OCI-LY1 (cell line): ENCODE measurements at regions not wholly inside any gene's neighbourhood (a gene's known extent, or its start where the extent isn't known, plus 50 kb on each side); places are given as distances from the start of the nearest gene placed in this dataset.

Source experiments
- H2AFZ ChIP-seq: fragments of 200-600 bp; sonication (generic), shearing (Covaris generic); 2 replicates; pipeline ENCODE4 v1.6.0; 2014; ENCODE audit warnings: antibody characterized with exemption, mild to moderate bottlenecking, low read length
- H3F3A ChIP-seq: fragments of 200-600 bp; sonication (generic), shearing (Covaris generic); 2 replicates; pipeline ENCODE4 v1.6.0; 2014; ENCODE audit warnings: mild to moderate bottlenecking, antibody characterized with exemption, low read length, moderate library complexity; ENCODE audit not compliant: insufficient read depth
- H3K27ac ChIP-seq: fragments of 200-600 bp; sonication (generic); 2 replicates; pipeline ENCODE4 v1.5.1; 2014; ENCODE audit warnings: low read length, mixed run types, mild to moderate bottlenecking, low read depth; ENCODE audit not compliant: poor library complexity, severe bottlenecking
- H3K27me3 ChIP-seq: fragments of 200-600 bp; sonication (generic); 2 replicates; pipeline ENCODE4 v1.6.0; 2014; ENCODE audit warnings: antibody characterized with exemption, mild to moderate bottlenecking, low read length, moderate library complexity; ENCODE audit not compliant: insufficient read depth
- H3K36me3 ChIP-seq: fragments of 200-600 bp; sonication (generic); 2 replicates; pipeline ENCODE4 v1.6.1; 2014; ENCODE audit warnings: mild to moderate bottlenecking, antibody characterized with exemption, low read length, moderate library complexity, mixed read lengths; ENCODE audit not compliant: insufficient read depth
- H3K4me1 ChIP-seq: fragments of 200-600 bp; sonication (generic); 2 replicates; pipeline ENCODE4 v1.5.1; 2014; ENCODE audit warnings: mild to moderate bottlenecking, low read length, moderate library complexity; ENCODE audit not compliant: insufficient read depth, severe bottlenecking
- H3K4me2 ChIP-seq: fragments of 200-600 bp; sonication (generic), shearing (Covaris generic); 2 replicates; pipeline ENCODE4 v1.6.1; 2014; ENCODE audit warnings: low read length
- H3K4me3 ChIP-seq: fragments of 200-600 bp; sonication (generic); 2 replicates; pipeline ENCODE4 v1.5.1; 2014; ENCODE audit warnings: low read length, low read depth, mild to moderate bottlenecking, mixed read lengths; ENCODE audit not compliant: poor library complexity, severe bottlenecking
- H3K79me2 ChIP-seq: fragments of 200-600 bp; shearing (Covaris generic); 2 replicates; pipeline ENCODE4 v1.6.1; 2016; ENCODE audit warnings: mixed run types, low read length, mixed read lengths; ENCODE audit not compliant: insufficient read depth
- H3K9ac ChIP-seq: fragments of 200-600 bp; sonication (generic), shearing (Covaris generic); 2 replicates; pipeline ENCODE4 v1.6.1; 2014; ENCODE audit warnings: mild to moderate bottlenecking, low read length, mixed read lengths
- H3K9me2 ChIP-seq: fragments of 200-600 bp; sonication (generic), shearing (Covaris generic); 2 replicates; pipeline ENCODE4 v1.6.1; 2014; ENCODE audit warnings: low read depth, mild to moderate bottlenecking, low read length, mixed read lengths
- H3K9me3 ChIP-seq: fragments of 200-600 bp; shearing (Covaris generic); 2 replicates; pipeline ENCODE4 v1.6.1; 2014; ENCODE audit warnings: low read length, mixed read lengths
- H4K20me1 ChIP-seq: fragments of 200-600 bp; sonication (generic), shearing (Covaris generic); 2 replicates; pipeline ENCODE4 v1.6.0; 2016; ENCODE audit warnings: mild to moderate bottlenecking, low read length; ENCODE audit not compliant: insufficient read depth
- EZH2 ChIP-seq: fragments of 200-600 bp; sonication (generic), shearing (Covaris generic); IDR thresholded peaks from 2 replicates; pipeline ENCODE4 v1.8.0; 2017; ENCODE audit warnings: borderline replicate concordance, mixed run types, mild to moderate bottlenecking, antibody characterized with exemption, low read length, moderate library complexity, mixed read lengths
- TF ChIP-seq, protein P1 (sequence below): fragments of 200-600 bp; sonication (generic), shearing (Covaris generic); IDR thresholded peaks from 2 replicates; pipeline ENCODE4 v1.5.1; 2017; ENCODE audit warnings: mild to moderate bottlenecking, antibody characterized with exemption, low read length, moderate library complexity, mixed read lengths

- Histone ChIP-seq H3K4me2 (no peak overlapping the region), H3K9me3 (no peaks in the 10 kb centered on the region), H3K9ac (no peak overlapping the region), H3K36me3 (no peaks in the 10 kb centered on the region), H3K9me2 (no peaks in the 10 kb centered on the region), H3K27me3 (no peaks in the 10 kb centered on the region; the same call in 1 of the 2 replicates), H3F3A (no peaks in the 10 kb centered on the region), H2AFZ (no peak overlapping the region), H4K20me1 (no peaks in the 10 kb centered on the region), H3K27ac (no peak overlapping the region), H3K4me3 (no peak overlapping the region), H3K79me2 (no peaks in the 10 kb centered on the region), H3K4me1 (no peaks in the 10 kb centered on the region)
- TF ChIP-seq, protein P1, sequence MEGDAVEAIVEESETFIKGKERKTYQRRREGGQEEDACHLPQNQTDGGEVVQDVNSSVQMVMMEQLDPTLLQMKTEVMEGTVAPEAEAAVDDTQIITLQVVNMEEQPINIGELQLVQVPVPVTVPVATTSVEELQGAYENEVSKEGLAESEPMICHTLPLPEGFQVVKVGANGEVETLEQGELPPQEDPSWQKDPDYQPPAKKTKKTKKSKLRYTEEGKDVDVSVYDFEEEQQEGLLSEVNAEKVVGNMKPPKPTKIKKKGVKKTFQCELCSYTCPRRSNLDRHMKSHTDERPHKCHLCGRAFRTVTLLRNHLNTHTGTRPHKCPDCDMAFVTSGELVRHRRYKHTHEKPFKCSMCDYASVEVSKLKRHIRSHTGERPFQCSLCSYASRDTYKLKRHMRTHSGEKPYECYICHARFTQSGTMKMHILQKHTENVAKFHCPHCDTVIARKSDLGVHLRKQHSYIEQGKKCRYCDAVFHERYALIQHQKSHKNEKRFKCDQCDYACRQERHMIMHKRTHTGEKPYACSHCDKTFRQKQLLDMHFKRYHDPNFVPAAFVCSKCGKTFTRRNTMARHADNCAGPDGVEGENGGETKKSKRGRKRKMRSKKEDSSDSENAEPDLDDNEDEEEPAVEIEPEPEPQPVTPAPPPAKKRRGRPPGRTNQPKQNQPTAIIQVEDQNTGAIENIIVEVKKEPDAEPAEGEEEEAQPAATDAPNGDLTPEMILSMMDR = no peak
- TF ChIP-seq EZH2 = no peak
These were observed 505.5 kb upstream of the FAM98A start for GRCh38 chr2:34104601-34105000.

GRCh38 chr2:34103437-34103836 lies 504.3 kb upstream of the FAM98A start:
- no peaks in the 10 kb centered on the region for H3K9me3 ChIP-seq
- H3K79me2 ChIP-seq = no peaks in the 10 kb centered on the region
- H3K9ac ChIP-seq = no peak overlapping the region
- H3K4me3 ChIP-seq = no peak overlapping the region
- H3K4me2 ChIP-seq = no peak overlapping the region
- H3F3A ChIP-seq = no peaks in the 10 kb centered on the region
- no peak overlapping the region for H2AFZ ChIP-seq
- no peaks in the 10 kb centered on the region; the same call in 1 of the 2 replicates for H3K27me3 ChIP-seq
- no peak for TF ChIP-seq EZH2
- TF ChIP-seq, protein P1 = no peak
- no peaks in the 10 kb centered on the region for H4K20me1 ChIP-seq
- no peak overlapping the region for H3K27ac ChIP-seq
- no peaks in the 10 kb centered on the region for H3K9me2 ChIP-seq
- no peaks in the 10 kb centered on the region for H3K36me3 ChIP-seq
- no peaks in the 10 kb centered on the region for H3K4me1 ChIP-seq

DNA sequence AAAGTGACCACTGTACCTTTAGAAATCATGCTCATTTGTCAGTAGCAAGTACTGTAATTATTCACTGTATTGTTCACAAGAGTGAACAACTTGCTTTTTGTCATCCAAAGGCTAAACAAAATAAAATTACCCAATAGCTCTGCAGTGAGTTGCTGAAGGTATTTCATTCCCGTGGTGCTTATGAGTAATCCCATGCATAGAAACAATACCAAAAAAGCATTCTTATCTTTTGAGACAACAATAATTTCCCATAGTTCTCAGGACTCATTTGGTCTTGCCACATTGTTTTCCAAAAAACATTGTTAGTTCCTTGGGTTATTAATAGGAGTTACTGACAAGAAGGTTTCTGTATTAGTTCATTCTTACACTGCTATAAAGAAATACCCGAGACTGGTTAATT lies 503.2 kb upstream of the FAM98A start:
- no peaks in the 10 kb centered on the region; the same call in 1 of the 2 replicates for H3K27me3 ChIP-seq
- no peaks in the 10 kb centered on the region for H3K36me3 ChIP-seq
- H3K4me2 ChIP-seq = no peak overlapping the region
- no peaks in the 10 kb centered on the region for H3K9me3 ChIP-seq
- H3K9ac ChIP-seq = no peak overlapping the region
- no peaks in the 10 kb centered on the region for H4K20me1 ChIP-seq
- no peaks in the 10 kb centered on the region for H3K79me2 ChIP-seq
- no peaks in the 10 kb centered on the region for H3K4me1 ChIP-seq
- TF ChIP-seq EZH2 = no peak
- TF ChIP-seq, protein P1 = no peak
- H3K4me3 ChIP-seq = no peak overlapping the region
- no peaks in the 10 kb centered on the region for H3F3A ChIP-seq
- H3K9me2 ChIP-seq = no peaks in the 10 kb centered on the region
- no peak overlapping the region for H2AFZ ChIP-seq
- H3K27ac ChIP-seq = no peak overlapping the region
